BE2C (cell line): ENCODE measurements at regions not wholly inside any gene's neighbourhood (a gene's known extent, or its start where the extent isn't known, plus 50 kb on each side); places are given as distances from the start of the nearest gene placed in this dataset.

Experiments
- DNase-seq: peaks from one replicate; pipeline ENCODE4 v3.0.0-alpha.2; 2020
- H3K27me3 ChIP-seq: fragments of 250-450 bp; sonication (Bioruptor Pico); 2 replicates; pipeline ENCODE4 v1.5.1; 2020; ENCODE audit warnings: mild to moderate bottlenecking
- H3K36me3 ChIP-seq: fragments of 250-450 bp; sonication (Bioruptor Pico); 2 replicates; pipeline ENCODE4 v1.5.1; 2020; ENCODE audit warnings: mild to moderate bottlenecking
- H3K4me1 ChIP-seq: fragments of 250-450 bp; sonication (Bioruptor Pico); 2 replicates; pipeline ENCODE4 v1.5.1; 2020
- H3K4me3 ChIP-seq: 2 replicates; pipeline ENCODE4 v1.5.1; 2011; ENCODE audit warnings: low read depth, low read length
- H3K9me3 ChIP-seq: fragments of 250-450 bp; sonication (Bioruptor Pico); 2 replicates; pipeline ENCODE4 v1.5.1; 2020
- CTCF ChIP-seq: IDR thresholded peaks from 2 replicates; pipeline ENCODE4 v1.5.1; 2012; ENCODE audit warnings: mild to moderate bottlenecking, low read depth, low read length

- Histone ChIP-seq H3K27me3 (no peaks in the 10 kb centered on the region), H3K9me3 (no peaks in the 10 kb centered on the region; the same call in 1 of the 2 replicates), H3K36me3 (no peaks in the 10 kb centered on the region), H3K4me1 (no peaks in the 10 kb centered on the region), H3K4me3 (no peak overlapping the region)
- DNase-seq: no peak
- no peak for TF ChIP-seq CTCF
Measured at GRCh38 chr15:26477044-26477443, 295.8 kb downstream of the GABRB3 start.

- H3K27me3 ChIP-seq: no peaks in the 10 kb centered on the region
- no peak overlapping the region for H3K4me3 ChIP-seq
- no peaks in the 10 kb centered on the region for H3K4me1 ChIP-seq
- DNase-seq: no peak
- TF ChIP-seq CTCF: no peak
- no peaks in the 10 kb centered on the region for H3K36me3 ChIP-seq
- no peaks in the 10 kb centered on the region; the same call in 1 of the 2 replicates for H3K9me3 ChIP-seq
Measured at GRCh38 chr15:26475554-26475953, 297.3 kb downstream of the GABRB3 start.

- H3K9me3 ChIP-seq: no peaks in the 10 kb centered on the region; the same call in 1 of the 2 replicates
- no peaks in the 10 kb centered on the region for H3K4me1 ChIP-seq
- no peak for TF ChIP-seq CTCF
- H3K36me3 ChIP-seq: no peaks in the 10 kb centered on the region
- no peak overlapping the region for H3K4me3 ChIP-seq
- H3K27me3 ChIP-seq: no peaks in the 10 kb centered on the region
- DNase-seq: no peak
Measured at GRCh38 chr15:26472661-26473060, 300.2 kb downstream of the GABRB3 start.

- H3K4me3 ChIP-seq: no peak overlapping the region
- no peak for TF ChIP-seq CTCF
- H3K27me3 ChIP-seq: no peaks in the 10 kb centered on the region
- H3K9me3 ChIP-seq: no peaks in the 10 kb centered on the region; the same call in 1 of the 2 replicates
- no peaks in the 10 kb centered on the region for H3K4me1 ChIP-seq
- DNase-seq: no peak
- no peaks in the 10 kb centered on the region for H3K36me3 ChIP-seq
Measured at GRCh38 chr15:26461847-26462608, 310.8 kb downstream of the GABRB3 start.

GRCh38 chr15:26460165-26460564, 312.7 kb downstream of the GABRB3 start:
- no peaks in the 10 kb centered on the region for H3K36me3 ChIP-seq
- no peaks in the 10 kb centered on the region for H3K4me1 ChIP-seq
- no peak for TF ChIP-seq CTCF
- no peaks in the 10 kb centered on the region; the same call in 1 of the 2 replicates for H3K9me3 ChIP-seq
- no peak for DNase-seq
- no peaks in the 10 kb centered on the region for H3K27me3 ChIP-seq
- no peak overlapping the region for H3K4me3 ChIP-seq

- Histone ChIP-seq H3K4me3 (no peak overlapping the region), H3K36me3 (no peaks in the 10 kb centered on the region), H3K9me3 (no peaks in the 10 kb centered on the region), H3K4me1 (no peaks in the 10 kb centered on the region), H3K27me3 (no peaks in the 10 kb centered on the region)
- DNase-seq: no peak
- TF ChIP-seq CTCF: no peak
Measured at GRCh38 chr15:26455828-26456227, 317.0 kb downstream of the GABRB3 start.
